ENCODE measurements at regions not wholly inside any gene's neighbourhood (a gene's known extent, or its start where the extent isn't known, plus 50 kb on each side); places are given as distances from the start of the nearest gene placed in this dataset.

GRCh38 chr18:71707985-71708500 is 836.1 kb downstream of the CBLN2 start:
- DNase-seq, result no peak

- DNase-seq, result no peak
These were observed 836.7 kb downstream of the CBLN2 start for GRCh38 chr18:71707400-71707799.

GRCh38 chr18:71689416-71690160 is 854.6 kb downstream of the CBLN2 start:
- no peak for DNase-seq

GRCh38 chr18:71682591-71682990 is 861.6 kb downstream of the CBLN2 start:
- DNase-seq, result no peak

GRCh38 chr18:71678144-71678543 is 866.0 kb downstream of the CBLN2 start:
- no peak for DNase-seq

GRCh38 chr18:71673954-71674353 is 870.2 kb downstream of the CBLN2 start:
- DNase-seq, result no peak

GRCh38 chr18:71673498-71673897 is 870.6 kb downstream of the CBLN2 start:
- no peak for DNase-seq

GRCh38 chr18:71666481-71666880 is 877.7 kb downstream of the CBLN2 start:
- DNase-seq, result no peak

- no peak for DNase-seq
These were observed 879.0 kb downstream of the CBLN2 start for GRCh38 chr18:71665131-71665530.

GRCh38 chr18:71643822-71644221 is 900.3 kb downstream of the CBLN2 start:
- DNase-seq, result no peak

GRCh38 chr18:71630696-71631095 is 913.4 kb downstream of the CBLN2 start:
- no peak for DNase-seq

GRCh38 chr18:71625556-71626090 is 918.5 kb downstream of the CBLN2 start:
- no peak for DNase-seq

GRCh38 chr18:71598374-71598773 is 945.8 kb downstream of the CBLN2 start:
- no peak for DNase-seq

- DNase-seq, result no peak
These were observed 946.9 kb downstream of the CBLN2 start for GRCh38 chr18:71597219-71597618.

GRCh38 chr18:71583252-71583651 is 960.9 kb downstream of the CBLN2 start:
- DNase-seq, result no peak

GRCh38 chr18:71554686-71555085 is 989.5 kb downstream of the CBLN2 start:
- no peak for DNase-seq

GRCh38 chr18:71541643-71542042 is 1002.5 kb downstream of the CBLN2 start:
- no peak for DNase-seq

GRCh38 chr18:71529703-71530303 is 1014.3 kb downstream of the CBLN2 start:
- DNase-seq, result no peak

GRCh38 chr18:71523483-71524435 is 1020.4 kb downstream of the CBLN2 start:
- no peak for DNase-seq

GRCh38 chr18:71505526-71505925 is 1038.6 kb downstream of the CBLN2 start:
- DNase-seq, result no peak

- DNase-seq, result no peak
These were observed 1040.9 kb downstream of the CBLN2 start for GRCh38 chr18:71503222-71503621.

GRCh38 chr18:71485611-71486010 is 1058.5 kb downstream of the CBLN2 start:
- DNase-seq, result no peak

Data from T-helper 1 cell (primary cell).